ENCODE measurements at regions not wholly inside any gene's neighbourhood (a gene's known extent, or its start where the extent isn't known, plus 50 kb on each side); places are given as distances from the start of the nearest gene placed in this dataset.
"Not testable (repeated sequence)": the region's sequence is repeated elsewhere in the genome, so short reads cannot be mapped to it uniquely, and the experiment has no call there.

GRCh38 chr18:8882632-8883408 lies 177.5 kb downstream of the MTCL1 start:
- no peak for DNase-seq (ENCODE audit: low read depth, low spot score)

GRCh38 chr18:8883409-8883668 lies 178.0 kb downstream of the MTCL1 start:
- no peak for DNase-seq (ENCODE audit: low read depth, low spot score)

- DNase-seq (ENCODE audit: low read depth, low spot score) = not testable (repeated sequence)
Observed at GRCh38 chr18:8887877-8888276, 182.5 kb downstream of the MTCL1 start.

GRCh38 chr18:8889489-8889888 lies 184.1 kb downstream of the MTCL1 start:
- no peak for DNase-seq (ENCODE audit: low read depth, low spot score)

- not testable (repeated sequence) for DNase-seq (ENCODE audit: low read depth, low spot score)
Observed at GRCh38 chr18:8890503-8890902, 185.1 kb downstream of the MTCL1 start.

- no peak for DNase-seq (ENCODE audit: low read depth, low spot score)
Observed at GRCh38 chr18:8890957-8891464, 185.7 kb downstream of the MTCL1 start.

GRCh38 chr18:8893221-8893620 lies 187.9 kb downstream of the MTCL1 start:
- no peak for DNase-seq (ENCODE audit: low read depth, low spot score)

- no peak for DNase-seq (ENCODE audit: low read depth, low spot score)
Observed at GRCh38 chr18:8893628-8894231, 188.4 kb downstream of the MTCL1 start.

GRCh38 chr18:8894823-8895222 lies 189.5 kb downstream of the MTCL1 start:
- DNase-seq (ENCODE audit: low read depth, low spot score) = no peak

- no peak for DNase-seq (ENCODE audit: low read depth, low spot score)
Observed at GRCh38 chr18:8895341-8895740, 190.0 kb downstream of the MTCL1 start.

GRCh38 chr18:8895987-8896619 lies 190.7 kb downstream of the MTCL1 start:
- no peak for DNase-seq (ENCODE audit: low read depth, low spot score)

GRCh38 chr18:8899000-8899399 lies 193.6 kb downstream of the MTCL1 start:
- no peak for DNase-seq (ENCODE audit: low read depth, low spot score)

GRCh38 chr18:8900552-8900951 lies 195.2 kb downstream of the MTCL1 start:
- no peak for DNase-seq (ENCODE audit: low read depth, low spot score)

- no peak for DNase-seq (ENCODE audit: low read depth, low spot score)
Observed at GRCh38 chr18:8901019-8901418, 195.7 kb downstream of the MTCL1 start.

GRCh38 chr18:8904316-8904715 lies 198.2 kb upstream of the NDUFV2 start:
- no peak for DNase-seq (ENCODE audit: low read depth, low spot score)

GRCh38 chr18:8908792-8909510 lies 193.5 kb upstream of the NDUFV2 start:
- no peak for DNase-seq (ENCODE audit: low read depth, low spot score)

- DNase-seq (ENCODE audit: low read depth, low spot score) = no peak
Observed at GRCh38 chr18:8910186-8910822, 192.2 kb upstream of the NDUFV2 start.

- no peak for DNase-seq (ENCODE audit: low read depth, low spot score)
Observed at GRCh38 chr18:8910843-8911242, 191.7 kb upstream of the NDUFV2 start.

- no peak for DNase-seq (ENCODE audit: low read depth, low spot score)
Observed at GRCh38 chr18:8911408-8912340, 190.8 kb upstream of the NDUFV2 start.

Measured in activated naive CD8-positive, alpha-beta T cell treated with anti-CD3 and anti-CD28 coated beads, Interleukin-2, amount 50 U/mL, for 16 hours (primary cell).